ENCODE measurements at regions not wholly inside any gene's neighbourhood (a gene's known extent, or its start where the extent isn't known, plus 50 kb on each side); places are given as distances from the start of the nearest gene placed in this dataset.

- TF ChIP-seq REST (IDR thresholded peaks at IDR 0.05; ENCODE audit: insufficient read depth in 1 of 2, low read depth in 2 of 2, low read length in 1 of 2) = no peak
- TF ChIP-seq POLR2AphosphoS5 (IDR thresholded peaks at IDR 0.05; ENCODE audit: low read depth, low read length) = no peak
Observed at GRCh38 chr3:76624164-76624563, 415.7 kb upstream of the ROBO2 start.

All from Panc1 (cell line).